HG03066 (cell line): ENCODE measurements at regions not wholly inside any gene's neighbourhood (a gene's known extent, or its start where the extent isn't known, plus 50 kb on each side); places are given as distances from the start of the nearest gene placed in this dataset.

Experiments used
- ATAC-seq: cut with Tn5 transposase; IDR thresholded peaks from one replicate; pipeline ENCODE4 v1.9.1; 2021; ENCODE audit warnings: low read depth; ENCODE audit not compliant: unreplicated experiment

GRCh38 chr2:41784496-41784895 is 263.3 kb upstream of the PKDCC start:
- no peak for ATAC-seq

DNA sequence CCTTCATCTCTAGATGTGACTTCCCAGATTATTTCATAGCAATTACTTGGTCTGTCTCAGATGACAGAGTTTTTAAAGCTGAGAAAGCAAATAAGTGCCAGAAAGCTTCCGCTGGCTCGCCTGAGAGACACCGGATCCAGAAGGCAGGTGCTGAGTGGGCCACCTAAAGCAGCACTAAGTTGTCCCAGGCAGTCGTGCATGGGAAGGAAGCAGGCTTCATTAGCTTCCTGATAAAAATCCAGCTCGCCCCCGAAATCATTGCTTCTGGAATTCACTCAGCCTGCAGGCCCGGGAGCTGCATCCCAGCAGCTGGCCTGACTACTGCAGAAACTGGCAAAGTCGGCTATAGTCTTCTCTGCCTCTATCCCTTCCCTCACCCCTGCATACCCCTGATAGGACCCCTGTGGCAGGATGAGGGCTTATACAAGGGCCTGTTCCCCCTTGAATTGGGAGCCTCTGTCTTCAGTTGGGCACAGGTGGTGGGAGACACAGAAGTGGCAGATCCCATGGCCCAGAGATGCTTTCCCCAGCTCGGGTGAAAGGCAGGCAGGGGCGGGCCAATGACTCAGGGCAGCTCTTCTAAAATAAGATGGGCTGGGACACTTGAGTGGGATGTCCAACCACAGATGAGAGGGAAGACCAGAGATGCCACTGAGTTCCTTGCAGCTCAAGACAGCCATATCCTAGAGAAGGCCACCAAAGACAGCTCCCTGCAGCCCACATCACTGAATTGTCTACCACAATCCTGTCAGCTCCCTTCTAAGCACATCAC is 262.4 kb upstream of the PKDCC start:
- ATAC-seq: no peak

GRCh38 chr2:41791523-41791922 is 256.3 kb upstream of the PKDCC start:
- ATAC-seq: no peak

GRCh38 chr2:41803361-41803760 is 244.5 kb upstream of the PKDCC start:
- ATAC-seq: no peak

GRCh38 chr2:41806286-41806685 is 241.5 kb upstream of the PKDCC start:
- ATAC-seq: no peak

DNA sequence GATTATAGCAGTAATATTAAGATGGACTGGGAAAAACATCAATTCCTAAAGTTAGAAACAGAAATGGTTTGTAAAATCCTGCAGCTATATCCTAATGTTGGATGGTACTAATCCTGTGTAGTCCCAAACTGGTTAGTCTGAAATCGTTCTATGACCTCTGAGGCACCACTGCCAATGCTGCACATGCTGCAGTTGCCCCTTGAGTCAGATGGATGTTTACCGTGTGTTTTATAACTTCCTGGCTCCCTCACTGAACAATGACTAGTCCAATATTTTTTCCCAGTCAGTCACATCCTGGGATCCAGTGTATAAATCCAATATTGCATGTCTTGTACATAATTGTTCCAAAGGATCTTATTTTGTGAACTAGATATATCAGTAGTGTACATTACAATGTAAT is 226.7 kb upstream of the PKDCC start:
- no peak for ATAC-seq

DNA sequence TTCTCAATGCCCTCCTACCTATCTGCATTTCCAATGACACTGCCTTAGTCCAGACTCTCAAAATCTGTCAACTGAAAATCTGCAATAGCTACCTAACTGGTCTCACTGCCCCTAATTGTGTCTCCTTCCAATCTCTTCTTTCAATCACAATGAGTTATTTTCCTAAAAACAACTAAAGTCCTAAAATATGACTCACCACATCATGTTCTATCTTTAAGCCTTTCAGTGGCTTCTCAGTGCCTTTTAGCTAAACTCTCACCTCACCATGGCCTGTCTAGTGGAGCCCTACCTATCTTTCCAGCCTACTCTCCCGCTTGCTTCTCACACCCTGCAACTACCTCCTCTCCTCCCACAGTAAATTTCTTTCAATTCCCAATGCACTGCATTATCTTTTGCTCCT is 220.9 kb upstream of the PKDCC start:
- ATAC-seq: no peak

DNA sequence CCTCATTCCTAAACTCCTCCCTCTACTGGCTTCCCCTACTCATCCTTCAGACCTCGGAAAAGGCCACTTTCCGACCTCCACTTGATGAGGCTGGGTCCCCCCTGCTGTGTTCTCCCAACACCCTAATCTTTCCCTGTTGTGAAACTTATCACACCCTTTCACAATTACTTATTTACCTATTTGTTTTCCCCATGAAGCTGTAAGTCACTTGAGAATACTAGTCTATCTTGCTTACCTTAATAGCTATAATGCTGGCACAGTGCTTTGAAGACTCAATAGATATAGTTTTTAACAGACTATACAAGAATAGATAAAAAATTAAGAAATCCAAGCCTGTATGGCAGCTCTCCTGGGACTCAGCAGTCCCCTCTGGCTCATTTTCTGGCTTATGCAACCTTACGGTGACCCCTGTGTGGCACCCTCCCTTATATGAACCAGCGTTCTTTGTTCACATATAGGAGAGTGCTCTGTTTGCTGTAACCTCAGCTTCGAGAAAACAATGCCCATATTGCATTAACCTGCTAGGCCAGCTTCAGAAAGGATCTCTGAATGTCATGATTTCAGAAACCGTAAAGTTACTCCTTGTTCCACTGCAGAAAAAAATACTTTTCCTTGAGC is 220.4 kb upstream of the PKDCC start:
- no peak for ATAC-seq

GRCh38 chr2:41828052-41828643 is 219.7 kb upstream of the PKDCC start:
- no peak for ATAC-seq

DNA sequence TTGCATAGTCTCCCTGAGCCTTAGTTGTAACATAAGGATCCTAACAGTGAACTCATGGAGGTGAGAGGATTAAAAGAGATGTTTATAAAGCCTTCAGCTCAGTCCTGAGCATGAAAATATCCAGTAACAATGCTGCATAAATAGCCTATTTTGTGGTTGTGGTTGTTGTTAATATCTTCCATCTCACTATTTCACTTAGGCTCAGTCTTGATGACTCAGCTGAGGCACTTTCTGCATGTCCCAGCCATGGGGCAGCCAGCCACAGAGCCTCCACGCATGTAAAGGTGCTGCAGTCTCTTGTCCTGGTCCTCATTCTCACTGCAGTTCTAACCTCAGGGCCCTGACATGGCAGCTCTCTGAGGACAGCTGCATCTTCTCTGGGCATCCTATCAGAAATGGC is 218.8 kb upstream of the PKDCC start:
- ATAC-seq: no peak

GRCh38 chr2:41830600-41830999 is 217.2 kb upstream of the PKDCC start:
- ATAC-seq: no peak

DNA sequence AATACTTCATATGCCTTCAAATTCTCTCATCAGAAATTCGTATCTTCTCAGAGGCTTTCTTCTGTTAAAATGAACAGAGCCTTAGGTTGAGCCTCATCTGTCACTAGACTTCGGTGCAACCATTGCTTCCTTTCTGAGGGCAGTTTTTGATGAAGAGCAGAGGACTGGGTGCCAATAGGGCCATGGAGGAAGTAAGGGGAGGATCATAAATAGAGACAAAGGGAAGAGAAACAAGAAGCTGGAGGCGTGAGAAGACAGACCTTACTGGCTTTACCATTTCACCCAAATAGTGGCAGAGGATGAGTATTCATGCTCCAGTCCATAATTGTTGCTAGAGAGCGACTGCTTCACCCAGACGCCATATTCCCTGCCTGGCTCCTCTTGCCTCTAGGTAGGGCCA is 215.6 kb upstream of the PKDCC start:
- no peak for ATAC-seq

DNA sequence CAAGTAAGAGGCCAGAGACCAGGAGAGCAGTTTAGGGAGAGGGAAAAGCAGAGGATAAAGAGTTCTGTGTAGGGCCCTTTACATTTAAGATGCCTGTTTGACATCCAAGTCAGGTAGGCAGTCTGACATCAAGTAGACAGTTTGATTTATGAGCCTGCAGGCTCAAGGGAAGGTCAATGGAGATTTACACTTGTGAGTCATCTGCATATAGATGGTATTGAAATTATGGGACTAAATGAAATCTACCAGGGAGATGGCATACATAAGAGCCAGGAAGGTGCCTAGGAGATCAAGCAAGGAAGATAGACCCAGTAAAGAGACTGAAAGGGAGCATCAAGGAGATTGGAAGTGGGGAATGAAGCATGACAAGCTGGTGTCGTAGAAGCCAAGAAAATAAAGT is 212.4 kb upstream of the PKDCC start:
- no peak for ATAC-seq

GRCh38 chr2:41836948-41837347 is 210.9 kb upstream of the PKDCC start:
- ATAC-seq: no peak

GRCh38 chr2:41837610-41838009 is 210.2 kb upstream of the PKDCC start:
- ATAC-seq: no peak

DNA sequence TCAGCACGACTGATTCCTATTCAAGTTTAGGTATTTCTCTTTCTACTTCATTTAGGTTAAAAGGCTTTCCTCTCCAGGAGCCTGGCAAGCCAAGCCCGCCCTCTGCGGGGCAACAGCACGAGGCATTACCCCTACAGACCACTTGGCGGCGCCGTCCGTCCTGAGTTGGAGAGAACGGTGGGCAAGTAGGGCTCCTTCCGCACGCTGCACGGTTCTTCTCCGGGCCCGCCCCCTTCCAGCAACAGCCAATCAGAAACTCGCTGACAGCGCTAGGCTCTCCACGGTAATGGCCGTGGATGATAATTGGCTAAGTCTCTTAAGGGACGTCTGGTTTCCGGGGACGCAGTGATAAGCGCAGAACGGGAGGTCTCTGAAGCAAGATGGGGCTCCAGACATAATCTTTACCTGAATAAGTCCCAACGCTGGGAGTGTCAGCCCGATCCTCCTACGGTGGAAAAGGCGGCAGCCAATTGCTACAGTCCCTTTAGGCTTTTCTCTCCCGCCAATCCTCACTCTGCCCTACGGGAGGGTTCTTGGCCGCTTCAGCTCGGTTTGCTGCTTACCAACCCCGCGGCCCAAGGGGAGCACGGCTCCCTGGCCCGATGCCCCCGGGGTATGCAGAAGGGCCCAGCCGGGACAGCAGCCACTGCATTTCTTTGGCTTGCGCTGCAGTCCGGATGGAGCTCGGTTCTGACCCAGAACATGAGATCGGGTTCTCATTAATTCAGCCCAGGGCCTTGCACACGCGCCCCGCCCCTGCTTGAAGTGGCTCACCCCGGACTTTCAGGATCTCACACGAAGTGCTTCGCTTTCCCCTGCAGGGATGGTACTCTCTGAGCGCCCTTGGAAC is 206.9 kb upstream of the PKDCC start:
- ATAC-seq: peak; percentile 100

- no peak for ATAC-seq
Observed at GRCh38 chr2:41846962-41847361, 200.9 kb upstream of the PKDCC start.

- no peak for ATAC-seq
Observed at GRCh38 chr2:41847744-41848441, 199.9 kb upstream of the PKDCC start.

DNA sequence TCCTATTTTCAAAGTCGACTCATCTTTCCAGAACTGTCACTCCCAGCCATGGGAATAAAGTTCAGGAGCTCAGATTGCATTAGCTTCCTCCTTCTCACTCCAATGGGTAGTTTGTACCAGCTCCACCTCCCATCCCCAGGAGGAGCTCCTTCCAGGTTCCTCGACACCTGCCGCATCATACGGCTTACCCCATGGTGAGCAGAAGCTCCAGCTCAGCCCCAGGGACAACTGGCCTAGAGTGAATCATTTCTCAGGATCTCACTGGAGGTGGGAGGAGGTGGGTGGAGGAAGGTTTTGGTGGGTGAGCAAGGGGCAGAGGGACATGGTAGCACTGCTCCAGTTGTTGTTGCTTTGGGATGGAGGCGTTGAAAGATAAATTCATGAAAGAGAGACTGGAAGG is 196.3 kb upstream of the PKDCC start:
- ATAC-seq: no peak

DNA sequence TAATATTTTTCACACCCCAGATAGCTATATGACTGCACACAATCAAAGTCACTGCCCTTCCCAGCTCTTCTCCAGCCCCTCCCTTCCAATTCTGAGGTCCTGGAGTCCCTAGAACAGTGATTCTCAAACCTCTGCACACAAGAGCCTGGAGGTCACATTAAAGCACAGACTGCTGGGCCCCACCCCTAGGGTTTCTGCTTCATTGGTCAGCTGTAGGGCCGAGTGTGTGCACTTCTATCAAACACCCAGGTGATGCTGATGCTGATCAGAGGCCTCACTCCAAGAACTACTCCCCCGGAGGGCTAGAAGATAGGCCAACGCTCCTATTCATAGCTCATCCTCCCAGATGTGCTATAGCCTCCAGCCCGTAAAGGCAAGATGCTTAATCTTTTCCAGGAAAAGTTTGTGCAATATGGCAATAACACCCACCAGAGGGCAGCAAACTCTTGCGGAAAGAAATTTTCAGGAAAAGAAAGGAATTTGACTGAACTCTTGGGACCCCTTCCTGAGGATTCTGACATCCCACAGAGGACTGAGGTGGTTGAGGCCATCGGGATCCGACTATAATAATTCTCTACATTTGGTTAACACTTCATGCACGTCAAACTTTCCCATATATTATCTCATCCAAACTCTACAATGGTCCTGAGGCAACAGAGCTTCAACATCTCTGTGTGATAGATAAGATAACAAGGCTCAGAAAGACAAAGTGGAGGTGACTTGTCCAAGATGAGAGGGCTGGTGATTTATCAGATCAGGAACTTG is 194.2 kb upstream of the PKDCC start:
- no peak for ATAC-seq
